ENCODE measurements at regions not wholly inside any gene's neighbourhood (a gene's known extent, or its start where the extent isn't known, plus 50 kb on each side); places are given as distances from the start of the nearest gene placed in this dataset.

DNA sequence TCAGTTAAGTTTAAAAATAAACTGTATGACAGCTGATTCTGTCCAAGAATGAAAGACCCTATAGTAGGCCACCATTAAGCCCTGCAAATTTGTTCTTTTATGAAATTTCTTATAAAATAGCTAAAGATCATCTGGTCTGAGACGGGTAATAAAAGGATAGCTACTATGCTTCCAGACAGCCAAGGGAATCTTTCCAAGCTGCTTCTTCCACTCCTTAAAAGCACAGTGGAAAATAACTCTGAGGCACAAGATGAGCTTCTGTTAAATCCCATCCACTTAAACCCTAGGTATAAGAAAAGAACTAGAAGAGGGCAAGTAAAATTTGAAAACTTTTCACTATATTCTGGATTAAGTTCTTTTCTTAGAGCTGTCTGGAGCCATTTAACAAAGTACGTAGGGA, 194.3 kb downstream of the CAPZA3 start:
- no peak for TF ChIP-seq ZBTB40 (IDR thresholded peaks at IDR 0.05; ENCODE audit: borderline replicate concordance)
- TF ChIP-seq POLR2AphosphoS5 (IDR thresholded peaks at IDR 0.05; ENCODE audit: low read length), result no peak
- TF ChIP-seq, protein P1, sequence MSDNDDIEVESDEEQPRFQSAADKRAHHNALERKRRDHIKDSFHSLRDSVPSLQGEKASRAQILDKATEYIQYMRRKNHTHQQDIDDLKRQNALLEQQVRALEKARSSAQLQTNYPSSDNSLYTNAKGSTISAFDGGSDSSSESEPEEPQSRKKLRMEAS (IDR thresholded peaks at IDR 0.05; ENCODE audit: low read depth, low read length), result no peak

Measured in GM12878 (cell line).